Endothelial cell of umbilical vein (primary cell): ENCODE measurements at regions not wholly inside any gene's neighbourhood (a gene's known extent, or its start where the extent isn't known, plus 50 kb on each side); places are given as distances from the start of the nearest gene placed in this dataset.

Experiments
- BruUV-seq: library from RNA; stranded (reverse); fragments of 400-500 nt; replicated peaks from 2 replicates; lab custom pipeline; 2021; lab: Mats Ljungman, UMichigan
- CTCF ChIA-PET: fragments of 300-600, 350-600 bp; sonication (Branson Sonifier 250); formaldehyde crosslinking; loops from one replicate; lab custom pipeline; 2021; ENCODE audit warnings: antibody characterized with exemption, inconsistent platforms; lab: Charles Lee
- POLR2A ChIA-PET: fragments of 300-600, 350-600 bp; sonication (Branson Sonifier 250); formaldehyde crosslinking; loops from one replicate; lab custom pipeline; 2021; ENCODE audit warnings: antibody characterized with exemption, inconsistent platforms; lab: Charles Lee
- DNase-seq: peaks from one replicate; pipeline ENCODE4 v3.0.0-alpha.2; 2011; ENCODE audit warnings: low read depth, low spot score
- FAIRE-seq: peaks from 2 replicates; lab custom pipeline; 2011; peaks lifted over from hg19 to GRCh38; lab: Jason Lieb, UNC
- H2AFZ ChIP-seq: 2 replicates; pipeline ENCODE4 v1.6.0; 2012; ENCODE audit warnings: low read depth, low read length, control low read depth, inconsistent platforms
- H3K27ac ChIP-seq: 2 replicates; pipeline ENCODE4 v1.5.1; 2011; ENCODE audit warnings: low read depth, mild to moderate bottlenecking, control low read depth, low read length, moderate library complexity; ENCODE audit not compliant: insufficient read depth
- H3K27me3 ChIP-seq, 2 experiments: 2 replicates each; pipeline versions ENCODE4 v1.6.0 to v1.6.1; 2011; ENCODE audit warnings: low read length in 2 of 2, mixed read lengths in 1 of 2; ENCODE audit not compliant: control insufficient read depth in 2 of 2, insufficient read depth in 2 of 2
- H3K36me3 ChIP-seq, 2 experiments: 2 replicates in 1 of 2; 3 replicates in 1 of 2; pipeline ENCODE4 v1.5.1; 2011; ENCODE audit warnings: low read length in 2 of 2, mild to moderate bottlenecking in 1 of 2, moderate library complexity in 1 of 2; ENCODE audit not compliant: control insufficient read depth in 2 of 2, insufficient read depth in 2 of 2; ENCODE audit errors: extremely low read depth in 1 of 2
- H3K4me1 ChIP-seq: 3 replicates; pipeline ENCODE4 v1.5.1; 2011; ENCODE audit warnings: mild to moderate bottlenecking, low read length; ENCODE audit not compliant: control insufficient read depth, insufficient read depth; ENCODE audit errors: extremely low read depth
- H3K4me2 ChIP-seq: 2 replicates; pipeline ENCODE4 v1.6.1; 2011; ENCODE audit warnings: low read length, control low read depth, mixed read lengths; ENCODE audit not compliant: insufficient read depth
- H3K4me3 ChIP-seq, 3 experiments: fragments of 200-600 bp in 1 of 3; sonication (generic), shearing (Covaris generic) in 1 of 3; replicated peaks in 1 of 3; 2 replicates each; pipeline ENCODE4 v1.5.1; 2011 to 2016; ENCODE audit warnings: control low read depth in 3 of 3, low read length in 3 of 3, mild to moderate bottlenecking in 2 of 3, inconsistent platforms in 1 of 3, low read depth in 1 of 3, moderate library complexity in 1 of 3; ENCODE audit not compliant: insufficient read depth in 1 of 3
- H3K79me2 ChIP-seq: 2 replicates; pipeline ENCODE4 v1.6.0; 2012; ENCODE audit warnings: low read length, inconsistent platforms; ENCODE audit not compliant: control insufficient read depth, insufficient read depth
- H3K9ac ChIP-seq: replicated peaks from 2 replicates; pipeline ENCODE3; 2011; ENCODE audit warnings: low read length, control low read depth; ENCODE audit not compliant: insufficient read depth; ENCODE audit errors: extremely low read depth
- H3K9me1 ChIP-seq: replicated peaks from 3 replicates; pipeline ENCODE4 v1.6.0; 2011; ENCODE audit warnings: mild to moderate bottlenecking, low read length; ENCODE audit not compliant: control insufficient read depth, insufficient read depth; ENCODE audit errors: extremely low read depth
- H3K9me3 ChIP-seq: replicated peaks from 2 replicates; pipeline ENCODE4 v1.5.1; 2012; ENCODE audit warnings: low read length, inconsistent platforms; ENCODE audit not compliant: control insufficient read depth, insufficient read depth
- H4K20me1 ChIP-seq: replicated peaks from 2 replicates; pipeline ENCODE3; 2011; ENCODE audit warnings: mild to moderate bottlenecking, low read length; ENCODE audit not compliant: control insufficient read depth, insufficient read depth; ENCODE audit errors: extremely low read depth
- EZH2 ChIP-seq: IDR thresholded peaks from 2 replicates; pipeline ENCODE4 v1.6.1; 2012; ENCODE audit warnings: borderline replicate concordance, low read depth, mild to moderate bottlenecking, moderate library complexity, low read length, inconsistent platforms; ENCODE audit not compliant: severe bottlenecking
- FOS ChIP-seq: IDR thresholded peaks from 2 replicates; pipeline ENCODE4 v1.6.1; 2011; ENCODE audit warnings: mild to moderate bottlenecking, low read length, moderate library complexity, borderline replicate concordance; ENCODE audit not compliant: insufficient read depth
- GATA2 ChIP-seq: IDR thresholded peaks from 2 replicates; pipeline ENCODE4 v1.7.0; 2011; ENCODE audit warnings: low read depth, mild to moderate bottlenecking, moderate library complexity, mixed read lengths, low read length; ENCODE audit not compliant: insufficient read length, insufficient read depth
- JUN ChIP-seq: IDR thresholded peaks from 2 replicates; pipeline ENCODE4 v1.6.1; 2011; ENCODE audit warnings: borderline replicate concordance, low read depth; ENCODE audit not compliant: insufficient read length, insufficient read depth
- MYC ChIP-seq: IDR thresholded peaks from one replicate; pipeline ENCODE4 v1.6.1; 2011; ENCODE audit warnings: mild to moderate bottlenecking, low read depth, low read length
- POLR2A ChIP-seq: IDR thresholded peaks from 2 replicates; pipeline ENCODE4 v1.6.1; 2012; ENCODE audit warnings: low read depth, mild to moderate bottlenecking, control low read depth, low read length
- POLR2AphosphoS5 ChIP-seq: IDR thresholded peaks from 2 replicates; pipeline ENCODE4 v1.6.1; 2012; ENCODE audit warnings: low read depth, mild to moderate bottlenecking, control low read depth, low read length, moderate library complexity; ENCODE audit not compliant: insufficient read depth
- dilution Hi-C: fragments of 300-500 bp; cut with MboI; formaldehyde crosslinking; loops from one replicate; pipeline ENCODE4 v1.15.0; 2019; ENCODE audit warnings: low sequenced_read_pairs; ENCODE audit not compliant: extremely low pct_ligation_motif_present
- intact Hi-C: fragments of 100-400 bp; cut with micrococcal nuclease; formaldehyde crosslinking; loops from one replicate; pipeline ENCODE4 v1.10.0; 2022
- TF ChIP-seq, protein P1 (sequence below): IDR thresholded peaks from 2 replicates; pipeline ENCODE4 v1.6.1; 2011; ENCODE audit not compliant: insufficient read depth, insufficient read length
- TF ChIP-seq, protein P2 (sequence below), 2 donors: IDR thresholded peaks; 1 replicate in 1 of 2; 2 replicates in 1 of 2; pipeline ENCODE4 v1.5.1; 2011; ENCODE audit warnings: low read length in 2 of 2, mild to moderate bottlenecking in 2 of 2, moderate library complexity in 2 of 2, control low read depth in 1 of 2, inconsistent platforms in 1 of 2, low read depth in 1 of 2; ENCODE audit not compliant: insufficient read depth in 1 of 2; ENCODE audit errors: extremely low read depth in 1 of 2

DNA sequence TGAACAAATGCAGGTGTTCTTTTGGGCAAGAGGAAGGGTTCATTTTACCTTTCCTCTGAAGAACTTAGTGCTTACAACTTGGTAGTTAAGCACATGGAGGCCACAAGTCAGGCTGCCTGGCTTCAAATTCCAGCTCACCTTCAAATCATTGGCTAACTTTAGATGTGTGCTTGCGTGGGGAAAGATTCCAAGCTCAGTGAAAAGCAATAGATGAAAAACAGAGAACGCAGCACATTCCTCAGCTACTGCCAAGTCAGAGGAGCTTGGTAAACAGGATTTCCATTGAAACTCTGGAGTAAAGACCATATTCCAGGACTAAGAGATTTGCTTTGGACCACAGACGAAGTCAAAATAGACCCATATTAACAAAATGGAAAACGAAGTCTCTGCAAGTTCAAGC is 96.3 kb upstream of the ASB18 start:
- DNase-seq = no peak
- Histone ChIP-seq H3K79me2 (no peaks in the 10 kb centered on the region), H3K27ac (no peak overlapping the region), H3K36me3 (no peaks in the 10 kb centered on the region), H3K27me3 (no peaks in the 10 kb centered on the region), H3K9me3 (no peaks in the 10 kb centered on the region), H3K4me1 (no peaks in the 10 kb centered on the region), H2AFZ (no peak overlapping the region), H4K20me1 (no peaks in the 10 kb centered on the region), H3K4me3 (no peak overlapping the region), H3K9ac (no peak overlapping the region), H3K9me1 (no peaks in the 10 kb centered on the region), H3K4me2 (no peak overlapping the region)
- TF ChIP-seq POLR2A = no peak
- TF ChIP-seq POLR2AphosphoS5 = no peak
- TF ChIP-seq, protein P1, sequence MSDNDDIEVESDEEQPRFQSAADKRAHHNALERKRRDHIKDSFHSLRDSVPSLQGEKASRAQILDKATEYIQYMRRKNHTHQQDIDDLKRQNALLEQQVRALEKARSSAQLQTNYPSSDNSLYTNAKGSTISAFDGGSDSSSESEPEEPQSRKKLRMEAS = no peak
- no peak for TF ChIP-seq EZH2
- TF ChIP-seq JUN = no peak
- TF ChIP-seq, protein P2, sequence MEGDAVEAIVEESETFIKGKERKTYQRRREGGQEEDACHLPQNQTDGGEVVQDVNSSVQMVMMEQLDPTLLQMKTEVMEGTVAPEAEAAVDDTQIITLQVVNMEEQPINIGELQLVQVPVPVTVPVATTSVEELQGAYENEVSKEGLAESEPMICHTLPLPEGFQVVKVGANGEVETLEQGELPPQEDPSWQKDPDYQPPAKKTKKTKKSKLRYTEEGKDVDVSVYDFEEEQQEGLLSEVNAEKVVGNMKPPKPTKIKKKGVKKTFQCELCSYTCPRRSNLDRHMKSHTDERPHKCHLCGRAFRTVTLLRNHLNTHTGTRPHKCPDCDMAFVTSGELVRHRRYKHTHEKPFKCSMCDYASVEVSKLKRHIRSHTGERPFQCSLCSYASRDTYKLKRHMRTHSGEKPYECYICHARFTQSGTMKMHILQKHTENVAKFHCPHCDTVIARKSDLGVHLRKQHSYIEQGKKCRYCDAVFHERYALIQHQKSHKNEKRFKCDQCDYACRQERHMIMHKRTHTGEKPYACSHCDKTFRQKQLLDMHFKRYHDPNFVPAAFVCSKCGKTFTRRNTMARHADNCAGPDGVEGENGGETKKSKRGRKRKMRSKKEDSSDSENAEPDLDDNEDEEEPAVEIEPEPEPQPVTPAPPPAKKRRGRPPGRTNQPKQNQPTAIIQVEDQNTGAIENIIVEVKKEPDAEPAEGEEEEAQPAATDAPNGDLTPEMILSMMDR (IDR thresholded peaks at IDR 0.05; ENCODE audit: extremely low read depth in 1 of 2, insufficient read depth in 1 of 2, low read depth in 1 of 2, low read length in 2 of 2) = no peak
- TF ChIP-seq FOS = no peak
- TF ChIP-seq GATA2 = no peak
- TF ChIP-seq MYC = no peak
- intact Hi-C loops = no loop called here
- dilution Hi-C loops = no loop called here
- CTCF ChIA-PET = no interaction called here
- POLR2A ChIA-PET = no interaction called here
- no TSS peak for BruUV-seq
- FAIRE-seq = no peak
